ENCODE measurements at regions not wholly inside any gene's neighbourhood (a gene's known extent, or its start where the extent isn't known, plus 50 kb on each side); places are given as distances from the start of the nearest gene placed in this dataset.
"Not testable (repeated sequence)": the region's sequence is repeated elsewhere in the genome, so short reads cannot be mapped to it uniquely, and the experiment has no call there.

DNA sequence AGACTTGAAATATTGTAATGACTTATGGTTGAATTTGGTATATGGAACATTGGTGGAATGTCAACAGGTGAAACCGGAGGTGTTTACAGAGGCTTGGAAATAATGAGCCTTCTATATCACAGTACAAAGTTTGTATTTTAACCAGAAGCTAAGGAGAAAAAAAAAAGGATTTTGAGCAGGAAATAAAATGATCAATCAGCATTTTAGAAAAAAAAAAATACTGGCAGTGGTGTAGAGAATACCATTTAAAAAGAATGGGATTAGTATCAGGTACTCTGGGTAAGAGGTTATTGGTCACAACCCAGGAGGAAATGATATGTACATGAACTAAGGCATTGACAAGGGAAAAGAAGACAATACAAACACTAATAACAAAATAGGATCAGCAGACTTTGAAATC lies 587.1 kb upstream of the HTR2C start:
- no peak for DNase-seq

DNA sequence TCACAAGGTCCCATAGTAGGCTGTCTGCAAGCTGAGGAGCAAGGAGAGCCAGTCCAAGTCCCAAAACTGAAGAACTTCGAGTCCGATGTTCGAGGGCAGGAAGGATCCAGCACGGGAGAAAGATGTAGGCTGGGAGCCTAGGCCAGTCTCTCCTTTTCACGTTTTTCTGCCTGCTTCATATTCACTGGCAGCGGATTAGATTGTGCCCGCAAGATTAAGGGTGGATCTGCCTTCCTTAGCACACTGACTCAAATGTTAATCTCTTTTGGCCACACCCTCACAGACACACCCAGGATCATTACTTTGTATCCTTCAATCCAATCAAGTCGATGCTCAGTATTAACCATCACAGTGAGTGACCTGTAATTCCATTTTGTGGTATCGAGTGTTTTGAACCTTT lies 592.2 kb upstream of the HTR2C start:
- not testable (repeated sequence) for DNase-seq

DNA sequence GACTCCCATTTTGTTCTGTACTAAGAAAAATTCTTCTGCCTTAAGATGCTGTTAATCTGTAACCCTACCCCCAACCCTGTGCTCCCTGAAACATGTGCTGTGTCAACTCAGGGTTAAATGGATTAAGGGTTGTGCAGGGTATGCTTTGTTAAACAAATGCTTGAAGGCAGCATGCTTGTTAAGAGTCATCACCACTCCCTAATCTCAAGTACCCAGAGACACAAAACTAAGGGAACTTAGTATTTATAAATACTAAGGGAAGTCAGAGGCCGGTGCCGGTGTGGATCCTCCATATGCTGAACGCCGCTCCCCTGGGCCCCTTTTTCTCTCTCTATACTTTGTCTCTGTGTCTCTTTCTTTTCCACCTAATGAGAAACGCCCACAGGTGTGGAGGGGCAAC lies 593.2 kb upstream of the HTR2C start:
- DNase-seq, result not testable (repeated sequence)

DNA sequence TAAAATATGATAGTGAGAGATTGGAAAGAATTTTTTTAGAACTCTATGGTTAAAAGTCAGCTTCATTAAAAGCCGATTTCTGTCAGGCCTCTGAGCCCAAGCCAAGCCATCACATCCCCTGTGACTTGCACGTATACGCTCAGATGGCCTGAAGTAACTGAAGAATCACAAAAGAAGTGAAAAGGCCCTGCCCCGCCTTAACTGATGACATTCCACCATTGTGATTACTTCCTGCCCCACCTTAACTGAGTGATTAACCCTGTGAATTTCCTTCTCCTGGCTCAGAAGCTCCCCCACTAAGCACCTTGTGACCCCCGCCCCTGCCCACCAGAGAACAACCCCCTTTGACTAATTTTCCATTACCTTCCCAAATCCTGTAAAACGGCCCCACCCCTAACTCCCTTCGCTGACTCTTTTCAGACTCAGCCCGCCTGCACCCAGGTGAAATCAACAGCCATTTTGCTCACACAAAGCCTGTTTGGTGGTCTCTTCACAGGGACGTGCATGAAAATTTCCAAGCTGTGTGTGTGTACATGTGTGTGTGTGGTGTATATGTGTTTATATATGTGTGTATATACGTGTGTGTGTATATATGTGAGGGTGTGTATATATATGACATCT lies 595.5 kb upstream of the HTR2C start:
- not testable (repeated sequence) for DNase-seq

DNA sequence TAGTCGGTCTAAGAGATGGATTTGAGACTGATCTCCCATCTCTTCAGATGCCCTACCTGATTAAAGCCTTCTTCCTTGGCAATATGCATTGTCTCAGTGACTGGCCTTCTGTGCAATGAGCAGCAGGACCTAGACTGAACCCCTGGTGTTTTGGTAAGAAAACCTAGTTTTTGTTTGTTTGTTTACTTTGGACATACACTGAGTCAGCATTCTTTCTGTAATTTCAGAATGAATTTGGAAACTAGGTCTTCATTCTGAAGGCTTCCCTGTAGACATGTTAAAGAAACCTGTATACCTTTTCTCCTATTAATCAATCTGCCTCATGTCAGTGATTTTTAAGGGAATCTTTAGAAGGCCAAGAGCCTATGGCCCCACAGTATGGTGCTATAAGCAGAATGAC lies 597.5 kb upstream of the HTR2C start:
- DNase-seq, result no peak

DNA sequence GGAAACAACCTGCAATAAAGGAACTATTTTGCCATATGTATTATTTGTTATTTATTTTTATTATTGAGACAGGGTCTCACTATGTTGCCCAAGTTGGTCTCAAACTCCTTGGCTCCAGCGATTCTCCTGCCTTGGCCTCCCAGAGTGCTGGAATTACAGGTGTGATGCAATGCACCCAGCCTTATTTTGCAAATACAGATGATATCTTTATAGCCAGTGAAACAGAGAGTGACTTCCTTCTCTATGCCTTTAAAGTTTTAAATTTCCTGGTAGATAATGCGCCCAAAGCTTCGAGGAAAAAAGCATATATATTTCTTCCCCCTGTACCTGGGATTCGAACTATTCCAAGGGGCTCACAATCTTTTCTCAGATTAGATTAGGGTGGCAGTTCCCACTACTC lies 601.1 kb upstream of the HTR2C start:
- no peak for DNase-seq

DNA sequence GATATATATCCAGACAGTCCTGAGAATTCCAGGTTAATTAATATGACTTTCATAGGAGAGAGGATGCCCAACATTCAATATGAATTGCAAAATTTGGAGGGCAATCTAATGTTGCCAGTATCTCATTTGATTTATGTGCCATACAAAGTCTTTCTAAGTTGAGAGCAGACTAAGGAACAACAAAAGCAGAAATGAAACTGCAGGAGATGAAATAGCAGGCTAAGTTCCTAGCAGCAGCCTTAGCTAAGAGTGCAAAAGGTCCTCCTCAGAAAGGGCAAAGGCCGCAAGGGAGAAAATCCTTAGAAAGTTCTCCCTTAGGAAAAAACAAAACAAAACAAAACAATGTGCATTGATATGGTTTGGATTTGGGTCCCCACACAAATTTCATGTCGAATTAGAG lies 602.9 kb upstream of the HTR2C start:
- peak; percentile 42 to 72 (median 56) for DNase-seq

DNA sequence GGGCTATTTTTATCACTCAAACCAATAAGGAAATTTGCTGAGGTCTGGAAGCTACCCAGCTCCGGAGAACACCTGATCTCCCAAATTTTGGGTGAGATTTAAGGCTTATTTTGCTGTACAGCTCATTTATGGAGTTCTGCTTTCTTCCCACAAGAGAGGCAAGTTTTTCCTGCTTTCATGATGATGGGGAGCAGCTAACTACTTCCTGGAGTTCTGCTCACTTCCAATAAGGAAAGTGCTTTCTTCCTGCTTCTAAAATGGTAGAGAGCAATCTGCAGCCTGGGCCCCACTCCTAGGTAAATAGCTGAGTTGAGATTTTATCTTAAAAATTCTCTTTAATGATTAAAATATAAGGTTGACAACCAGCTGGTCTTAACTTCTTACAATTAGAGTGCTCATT lies 606.0 kb upstream of the HTR2C start:
- DNase-seq, result no peak

DNA sequence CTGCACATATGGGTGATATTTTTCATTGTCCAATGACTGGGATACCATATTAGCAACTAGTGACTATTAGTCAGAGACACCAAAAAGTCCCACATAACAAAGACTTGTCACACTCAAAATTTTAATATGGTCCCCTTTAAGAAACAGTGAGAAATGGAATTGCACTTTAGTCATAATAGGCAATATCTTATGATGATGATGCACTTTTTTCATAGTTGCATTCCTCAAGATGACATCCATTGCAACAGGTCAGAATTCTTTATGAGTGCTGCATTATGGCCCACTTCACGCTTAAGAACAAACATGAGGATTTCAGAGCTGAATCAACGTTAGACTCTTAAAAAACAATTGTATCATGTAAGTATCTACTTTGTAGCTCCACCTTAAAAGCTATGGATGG lies 608.4 kb upstream of the HTR2C start:
- DNase-seq, result peak in 2 of 4 experiments; percentile 10 to 13

DNA sequence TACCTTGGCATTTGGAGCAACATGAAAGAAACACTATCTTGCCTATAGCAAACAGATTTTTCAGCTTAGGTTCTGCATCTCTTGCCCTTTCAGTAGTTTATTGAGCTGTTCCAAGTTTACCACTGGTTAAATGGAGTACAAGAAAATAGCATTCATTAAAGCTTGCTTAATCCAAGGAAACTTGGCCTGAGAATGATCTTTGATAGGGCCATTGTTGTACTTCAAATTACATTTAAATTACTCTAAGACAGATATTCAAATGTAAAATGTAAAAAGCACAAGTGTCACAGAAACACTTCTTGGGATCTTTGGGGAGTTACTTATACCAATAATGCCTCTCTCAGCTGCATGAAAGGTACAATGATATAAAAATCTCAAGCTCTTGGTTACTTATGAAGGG lies 609.0 kb upstream of the HTR2C start:
- DNase-seq, result no peak

DNA sequence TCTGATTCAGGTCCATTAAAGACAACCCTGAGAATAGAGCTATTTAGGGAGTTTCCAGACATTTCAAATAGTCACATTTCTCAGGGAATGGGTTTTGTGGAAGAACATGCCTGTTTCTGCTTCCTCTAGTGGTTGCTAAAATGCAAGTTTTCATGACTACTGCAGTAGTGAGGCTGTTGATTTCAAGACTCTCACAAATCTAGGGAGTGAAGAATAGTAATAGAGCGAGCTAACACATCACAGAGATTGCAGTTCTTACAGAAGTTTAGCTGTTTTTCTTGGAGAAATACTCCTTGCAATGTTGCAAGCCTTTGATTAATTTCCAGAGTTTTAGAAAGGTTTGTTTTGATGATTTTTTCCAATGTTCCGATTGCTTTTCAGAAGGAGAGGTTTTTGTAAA lies 610.2 kb upstream of the HTR2C start:
- peak in 2 of 4 experiments; percentile 13 to 28 for DNase-seq

DNA sequence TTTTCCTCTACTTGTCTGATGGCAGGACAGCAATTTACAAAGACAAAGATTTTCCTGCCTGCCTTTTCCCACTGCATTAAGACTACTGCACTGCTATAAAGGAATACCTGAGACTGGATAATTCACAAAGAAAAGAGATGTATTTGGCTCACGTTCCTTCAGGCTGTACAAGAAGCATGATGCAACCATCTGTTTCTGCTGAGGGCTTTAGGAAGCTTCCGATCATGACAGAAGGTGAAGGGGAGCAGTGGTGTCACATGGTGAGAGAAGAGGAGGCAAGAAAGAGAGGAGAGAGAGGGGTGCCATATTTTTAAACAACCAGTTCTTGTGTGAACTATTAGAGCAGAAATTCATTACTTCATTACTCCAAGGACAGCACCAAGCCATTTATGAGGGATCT lies 617.1 kb upstream of the HTR2C start:
- no peak for DNase-seq

DNA sequence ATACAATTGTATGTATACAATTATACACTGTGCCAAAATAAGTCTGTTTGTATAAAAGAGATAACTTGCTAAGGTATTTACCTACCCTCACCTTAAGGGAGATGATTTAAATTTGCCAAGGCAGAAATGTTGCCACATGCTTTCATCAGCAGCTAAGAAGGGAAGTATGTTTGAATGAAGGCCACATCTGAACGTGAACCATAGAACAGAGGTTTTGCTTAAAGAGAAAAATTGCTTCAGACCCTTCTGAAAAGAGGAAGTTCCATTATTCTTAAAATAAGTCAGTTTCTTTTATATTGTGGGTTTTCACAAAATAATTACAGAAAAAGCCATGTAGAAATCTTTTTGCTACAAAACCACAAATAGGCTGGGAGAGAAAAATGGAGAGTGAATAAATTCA lies 621.5 kb upstream of the HTR2C start:
- peak; percentile 17 to 77 (median 50) for DNase-seq

DNA sequence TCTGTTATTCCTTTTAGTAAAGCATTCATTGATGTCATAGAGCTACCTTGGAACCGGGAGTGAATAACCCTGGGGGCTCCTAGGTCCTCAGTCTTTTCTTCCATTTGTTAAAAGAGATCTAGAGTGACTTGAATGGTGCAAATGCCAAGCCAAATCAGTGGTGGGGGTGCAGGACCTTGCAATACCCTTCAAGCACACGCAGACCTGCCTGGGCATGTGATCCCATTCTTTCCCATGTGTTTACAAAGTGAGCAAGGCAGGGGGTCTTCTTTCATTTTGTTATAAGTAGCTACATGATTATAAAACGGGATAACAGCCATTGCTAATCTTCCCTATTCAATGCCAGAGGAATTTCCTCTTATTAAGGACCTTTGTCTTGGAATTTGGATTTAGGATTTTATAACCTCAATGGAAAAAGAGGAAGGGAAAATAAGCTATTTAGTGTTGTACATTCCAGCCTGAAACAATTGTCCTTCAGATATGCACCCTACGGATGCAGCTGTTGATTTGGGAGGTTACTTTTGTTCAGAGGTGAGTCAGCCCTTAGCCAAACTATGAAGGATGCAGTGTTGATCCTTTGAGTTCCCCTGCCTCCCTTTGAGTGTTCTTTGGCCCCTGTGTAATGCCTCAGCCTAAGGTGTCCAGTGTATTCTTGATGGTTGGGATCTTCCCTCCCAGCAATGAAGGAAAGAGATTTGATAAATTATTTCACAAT lies 623.8 kb upstream of the HTR2C start:
- DNase-seq, result no peak

DNA sequence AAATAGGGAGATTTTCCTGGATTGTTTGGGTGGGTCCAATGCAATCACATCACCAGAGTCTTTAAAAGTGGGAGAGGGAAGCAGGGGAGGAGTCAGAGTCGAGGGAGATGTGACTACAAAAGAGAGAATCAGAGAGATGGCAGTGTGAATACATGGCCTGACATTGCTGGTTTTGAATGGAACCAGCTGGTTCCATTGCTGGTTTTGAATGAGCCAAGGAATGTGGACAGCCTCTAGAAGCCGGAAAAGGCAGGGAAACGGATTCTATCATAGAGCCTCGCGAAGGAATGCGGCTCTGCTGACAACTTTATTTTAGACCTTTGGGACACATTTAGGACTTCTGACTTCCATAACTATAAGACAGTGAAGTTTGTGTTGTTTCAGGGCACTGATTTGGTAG lies 627.0 kb upstream of the HTR2C start:
- no peak for DNase-seq

DNA sequence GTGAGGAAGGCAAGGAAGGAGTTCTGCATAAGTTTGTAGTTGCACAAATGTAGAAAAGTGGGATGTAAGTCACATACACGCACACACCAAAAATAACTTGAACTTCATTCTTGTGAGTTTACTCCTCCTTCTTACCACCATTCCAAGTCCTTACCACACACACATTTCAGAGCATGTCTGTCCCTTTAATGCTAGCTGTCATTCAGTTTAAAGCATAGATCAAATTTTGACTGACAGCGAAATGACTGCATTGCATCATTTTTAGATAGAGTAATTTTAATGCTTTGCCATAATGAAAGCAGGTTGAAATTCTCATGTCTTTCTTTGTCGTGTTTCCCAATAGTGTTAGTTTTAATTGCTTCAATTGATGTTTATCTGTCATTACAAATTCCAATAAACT lies 629.6 kb upstream of the HTR2C start:
- peak in 3 of 4 experiments; percentile 3 to 44 (median 28) for DNase-seq

DNA sequence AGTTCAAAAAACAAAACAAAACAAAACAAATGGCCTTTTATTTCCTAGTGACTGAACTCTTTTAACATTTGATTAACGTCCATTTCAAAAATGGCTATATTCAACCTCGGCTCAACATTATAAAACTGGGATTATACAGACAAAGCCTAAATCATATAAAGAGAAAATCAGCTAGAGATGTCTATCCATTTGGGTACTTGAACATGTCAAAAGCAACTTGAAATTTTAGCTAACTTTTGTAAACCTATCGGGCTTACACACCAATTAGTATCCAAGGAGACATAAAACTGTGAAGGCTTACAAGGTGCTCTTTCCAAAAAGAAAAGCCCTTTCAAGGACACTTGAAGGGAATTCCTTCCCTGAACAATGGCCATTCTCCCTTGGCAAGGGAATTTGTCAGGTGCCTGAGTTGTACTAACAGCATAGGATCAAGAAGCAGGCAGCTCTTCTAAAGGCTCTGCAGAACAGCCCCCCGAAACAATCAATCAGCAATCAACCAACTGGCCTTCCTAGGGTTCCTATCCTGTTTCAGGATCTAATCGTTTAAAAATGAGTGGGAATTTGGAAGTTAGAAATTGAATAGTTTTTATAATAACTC lies 633.7 kb upstream of the HTR2C start:
- no peak for DNase-seq

DNA sequence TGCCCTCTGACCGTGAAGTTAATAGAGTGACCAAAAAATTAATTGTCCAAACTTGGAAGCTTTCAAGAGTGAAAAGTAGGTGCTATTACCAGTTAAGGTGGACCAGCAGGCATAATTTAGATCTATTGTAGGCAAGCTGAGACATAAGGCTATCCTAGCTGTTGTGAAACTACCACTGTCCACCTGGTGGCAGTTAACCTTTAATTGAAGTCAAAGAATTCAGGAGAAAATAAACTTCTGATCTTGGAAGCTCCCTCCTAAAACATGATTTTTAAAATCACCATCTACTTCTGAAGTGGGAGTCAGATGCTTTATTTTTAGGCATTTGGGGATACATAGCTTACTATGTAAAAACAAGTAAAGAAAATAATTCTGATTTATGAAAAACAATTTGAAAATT lies 636.3 kb upstream of the HTR2C start:
- DNase-seq, result no peak

DNA sequence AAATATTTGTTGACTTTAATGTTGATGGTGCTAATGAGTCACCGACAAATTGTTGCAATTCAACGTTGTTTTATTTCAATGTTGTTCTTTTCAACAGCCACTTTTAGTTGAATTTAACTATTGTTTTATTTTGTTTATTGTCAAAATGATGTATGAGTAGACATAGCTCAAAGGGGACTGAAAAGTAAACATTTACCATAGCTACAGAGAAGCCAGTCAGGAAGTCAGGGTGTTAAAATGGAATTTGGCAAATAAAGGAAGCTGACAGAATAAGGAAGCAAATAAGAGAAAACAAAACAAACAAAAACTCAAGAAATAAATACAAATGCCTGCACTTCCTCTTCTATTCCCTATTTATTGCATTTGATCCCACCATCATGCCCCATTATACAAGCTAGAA lies 648.4 kb upstream of the HTR2C start:
- peak in 2 of 4 experiments; percentile 24 to 35 for DNase-seq

DNA sequence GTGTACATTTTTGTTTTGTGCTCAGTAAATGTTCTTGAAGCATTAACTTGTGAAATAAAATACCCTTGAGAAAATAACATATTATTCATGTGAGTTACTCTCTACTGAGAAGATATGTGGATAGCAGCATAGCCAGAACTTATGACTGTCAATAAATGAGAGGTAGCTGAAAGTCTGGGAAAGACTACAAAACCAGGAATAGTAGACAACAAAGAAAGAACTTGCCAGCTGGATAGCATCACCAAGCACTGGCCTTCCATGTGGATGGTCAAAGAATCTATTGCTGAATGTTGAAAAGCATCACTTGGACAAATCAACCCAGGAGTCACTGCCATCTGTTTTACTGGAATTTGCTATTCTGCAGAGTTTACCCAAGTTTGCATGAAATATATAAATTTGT lies 650.0 kb upstream of the HTR2C start:
- DNase-seq, result no peak

DNA sequence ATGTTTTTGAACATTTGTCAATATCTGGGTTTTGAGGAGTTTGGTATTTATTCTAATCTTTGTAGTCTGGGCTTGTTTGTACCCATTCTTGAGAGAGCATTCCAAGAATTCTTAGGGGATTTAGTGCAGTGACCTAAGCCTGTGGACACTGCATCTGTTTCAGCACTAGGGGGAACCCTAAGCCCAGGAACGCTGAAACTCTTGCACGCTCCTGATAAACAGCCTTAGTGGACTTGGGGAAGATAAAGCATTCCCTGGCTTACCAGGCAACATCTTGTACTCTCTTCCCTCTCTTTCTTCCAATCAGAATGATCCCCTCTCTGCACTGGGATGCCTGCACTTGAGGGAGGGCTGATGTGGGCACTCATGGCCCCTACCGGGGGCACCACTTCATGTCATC lies 654.9 kb upstream of the HTR2C start:
- peak; percentile 42 to 70 (median 65) for DNase-seq

DNA sequence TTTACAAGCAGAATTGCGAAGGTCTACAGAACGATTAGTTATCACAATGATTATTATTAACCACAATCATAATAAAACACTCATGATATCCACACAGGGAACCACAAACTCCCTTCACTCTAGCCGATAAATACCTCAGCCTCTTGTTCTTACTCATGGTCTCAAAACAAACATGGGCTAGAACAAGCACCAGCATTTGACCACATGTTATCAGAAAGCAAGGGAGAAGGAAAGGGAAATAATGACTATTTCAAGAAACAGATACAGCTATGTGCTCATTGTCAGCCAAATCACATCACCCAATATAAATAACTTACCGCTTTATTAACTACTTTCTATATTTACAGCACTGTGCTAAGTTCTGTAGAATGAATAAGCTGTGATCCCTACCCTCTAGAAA lies 663.2 kb upstream of the HTR2C start:
- no peak for DNase-seq

DNA sequence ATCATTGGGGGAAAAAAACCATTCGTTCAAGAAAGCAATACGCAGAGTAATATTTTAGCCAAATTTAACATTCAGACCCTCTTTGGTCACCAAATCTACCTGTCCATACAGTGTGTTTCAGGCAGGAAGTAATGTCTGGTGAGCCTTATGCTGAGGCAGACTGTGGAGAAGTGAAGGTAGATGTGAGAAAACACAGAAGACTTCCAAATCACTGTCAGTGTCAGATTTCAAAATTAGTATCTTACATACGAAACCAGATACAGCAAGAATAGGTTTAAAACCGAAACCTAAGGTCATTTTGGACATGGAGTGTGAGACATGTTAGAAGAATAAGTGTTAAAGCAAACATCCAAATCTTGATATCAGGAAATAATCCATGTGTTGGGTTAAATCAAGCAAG lies 664.5 kb upstream of the HTR2C start:
- no peak for DNase-seq

DNA sequence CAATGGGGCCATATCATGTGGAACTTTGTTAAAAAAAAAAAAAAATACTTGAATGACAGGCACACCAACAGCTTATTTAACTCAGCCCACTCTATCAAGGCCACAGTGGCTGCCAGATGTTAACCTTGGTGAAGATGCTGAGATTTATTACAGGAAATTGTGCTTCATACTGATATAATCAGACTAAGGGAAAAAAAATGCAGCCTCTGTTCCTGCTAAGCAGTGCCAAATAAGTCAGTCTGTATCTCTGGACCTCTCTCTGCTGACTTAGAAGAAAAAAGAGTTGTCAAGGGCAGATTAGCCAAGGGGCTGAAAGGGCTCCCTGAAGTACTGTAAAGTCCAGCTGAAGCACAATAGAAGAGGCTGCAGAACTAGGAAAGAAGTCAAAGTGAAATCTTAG lies 677.7 kb upstream of the HTR2C start:
- no peak for DNase-seq

Measured in suppressor macrophage (primary cell).